NCI-H526 treated with DMSO at 0.1 percent for 48 hours (cell line): ENCODE measurements at regions not wholly inside any gene's neighbourhood (a gene's known extent, or its start where the extent isn't known, plus 50 kb on each side); places are given as distances from the start of the nearest gene placed in this dataset.

Experiments used
- DNase-seq: peaks from one replicate; lab custom pipeline; 2025; lab: John Stamatoyannopoulos, UW

DNA sequence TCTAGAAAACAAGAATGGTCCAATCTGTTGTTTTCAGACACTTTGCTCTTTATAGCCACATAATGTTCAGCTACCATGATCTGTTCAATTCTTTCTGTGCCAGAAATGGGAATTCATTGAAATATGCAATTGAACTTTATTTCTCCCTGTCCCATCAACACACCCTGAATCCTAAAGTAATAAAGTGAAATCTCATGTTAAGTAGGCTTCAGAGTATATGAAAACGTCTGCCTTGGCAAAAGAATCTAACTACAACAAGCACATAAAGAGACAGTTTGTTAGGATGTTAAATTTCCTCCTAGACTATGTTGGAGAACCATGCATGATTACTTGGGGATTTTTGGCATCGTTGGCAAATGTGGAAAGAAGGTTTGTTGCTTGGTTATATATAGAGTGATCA lies 722.7 kb downstream of the XPNPEP1 start:
- DNase-seq = no peak

DNA sequence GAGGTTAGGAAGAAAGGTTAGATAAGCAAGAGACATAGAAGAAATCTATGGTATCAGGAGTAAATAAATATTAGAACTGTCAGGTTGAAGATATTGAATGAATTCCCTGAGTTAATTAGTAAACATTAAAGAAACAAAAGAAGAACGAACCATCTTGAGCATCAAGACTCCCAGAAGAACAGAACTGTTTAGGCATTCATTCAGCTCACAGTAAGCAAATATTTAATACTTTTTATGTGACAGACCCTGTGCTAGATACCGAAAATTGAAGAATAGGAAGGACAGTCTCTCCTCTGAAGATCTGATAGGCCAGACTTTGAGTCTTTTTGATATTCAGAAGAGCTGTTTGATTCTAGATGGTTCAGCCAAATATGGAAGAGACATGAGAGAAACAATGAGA lies 731.5 kb downstream of the XPNPEP1 start:
- DNase-seq = no peak

DNA sequence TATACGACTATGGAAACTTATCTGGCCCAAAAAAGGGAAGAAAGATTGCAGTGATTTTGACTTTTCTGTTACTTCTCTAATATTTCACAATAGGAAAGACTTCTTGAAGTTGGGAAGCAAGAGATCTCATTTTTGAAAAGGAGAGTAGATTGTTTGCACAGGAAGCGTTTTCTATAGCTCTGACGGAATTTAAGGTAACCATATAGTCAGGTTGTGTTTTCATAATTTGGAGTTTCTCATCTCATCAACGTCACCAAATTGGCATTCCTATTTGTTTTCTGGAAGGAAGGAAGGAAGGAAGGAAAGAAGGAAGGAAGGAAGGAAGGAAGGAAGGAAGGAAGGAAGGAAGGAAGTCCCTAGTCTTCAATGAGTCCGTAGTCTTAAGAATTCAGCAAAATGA lies 732.0 kb downstream of the XPNPEP1 start:
- DNase-seq = no peak

DNA sequence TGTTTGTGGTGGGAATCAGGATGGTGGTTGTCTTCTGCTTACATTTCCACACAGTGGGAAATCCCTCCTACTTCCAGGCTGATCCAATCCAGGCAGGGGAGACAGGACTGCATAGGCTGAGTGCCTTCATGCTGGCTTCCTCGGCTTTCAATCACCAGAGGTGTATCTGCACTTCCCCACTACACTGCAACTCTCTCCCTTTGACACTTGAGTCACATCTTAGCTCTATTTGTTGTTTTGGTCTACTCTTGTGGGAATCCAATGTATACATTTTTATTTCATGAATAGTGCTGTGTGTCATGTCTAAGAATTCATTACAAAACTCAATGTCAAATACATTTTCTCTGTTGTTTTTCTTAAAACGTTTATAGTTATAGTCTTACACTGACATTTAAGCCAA lies 735.6 kb downstream of the XPNPEP1 start:
- DNase-seq = no peak

DNA sequence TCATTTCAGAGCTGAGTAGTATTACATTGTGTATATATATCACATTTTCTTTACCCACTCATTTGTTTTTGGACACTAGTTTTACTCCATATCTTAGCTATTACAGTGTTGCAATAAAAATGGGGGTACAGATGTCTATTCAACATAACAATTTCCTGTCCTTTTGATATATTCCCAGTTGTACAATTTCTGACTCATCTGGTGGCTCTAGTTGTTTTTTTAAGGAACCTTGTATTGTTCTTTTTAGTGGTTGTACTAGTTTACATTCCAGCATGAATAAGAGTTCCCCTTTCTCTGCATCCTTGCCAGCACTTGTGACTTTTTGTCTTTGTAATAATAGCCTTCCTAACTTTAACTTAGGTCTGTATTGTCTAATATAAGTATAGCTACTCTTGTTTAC lies 739.9 kb downstream of the XPNPEP1 start:
- DNase-seq = no peak

DNA sequence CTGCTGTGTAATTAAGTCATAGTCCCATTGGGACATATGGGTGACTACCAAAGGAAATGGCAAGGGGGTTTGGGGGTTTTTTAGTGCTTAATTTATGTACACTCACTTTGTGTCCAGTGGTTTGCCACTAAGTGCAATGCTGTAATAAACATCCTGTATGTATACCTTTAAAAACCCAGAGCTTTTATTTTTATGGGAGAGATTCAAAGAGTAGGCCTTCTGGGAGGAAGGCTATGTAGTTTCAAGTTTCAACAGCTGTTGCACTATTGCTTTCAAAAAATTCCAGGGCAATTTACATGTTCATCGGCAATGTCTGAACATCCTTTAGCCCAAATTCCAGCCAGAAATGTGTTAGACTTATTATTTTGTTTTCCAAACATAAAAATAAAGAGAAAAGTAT lies 744.7 kb downstream of the XPNPEP1 start:
- no peak for DNase-seq

DNA sequence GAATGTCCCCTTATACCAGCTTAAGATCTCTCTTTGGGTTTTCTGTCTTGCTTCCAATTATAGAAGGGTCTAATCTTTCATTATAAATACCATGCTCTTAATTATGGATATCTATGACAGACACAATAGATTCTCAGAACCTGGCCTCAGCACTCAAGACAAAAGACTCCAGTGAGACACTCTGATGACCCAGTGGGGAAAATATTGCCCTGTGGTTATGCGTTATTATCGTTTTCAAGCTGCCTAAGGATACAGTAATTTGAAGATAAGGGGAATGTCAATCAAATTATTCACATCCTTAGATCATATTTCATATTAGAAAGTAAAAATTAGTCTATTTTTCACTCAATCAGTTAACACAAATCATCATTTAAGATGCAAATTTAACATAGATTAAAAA lies 748.8 kb downstream of the XPNPEP1 start:
- DNase-seq = no peak

DNA sequence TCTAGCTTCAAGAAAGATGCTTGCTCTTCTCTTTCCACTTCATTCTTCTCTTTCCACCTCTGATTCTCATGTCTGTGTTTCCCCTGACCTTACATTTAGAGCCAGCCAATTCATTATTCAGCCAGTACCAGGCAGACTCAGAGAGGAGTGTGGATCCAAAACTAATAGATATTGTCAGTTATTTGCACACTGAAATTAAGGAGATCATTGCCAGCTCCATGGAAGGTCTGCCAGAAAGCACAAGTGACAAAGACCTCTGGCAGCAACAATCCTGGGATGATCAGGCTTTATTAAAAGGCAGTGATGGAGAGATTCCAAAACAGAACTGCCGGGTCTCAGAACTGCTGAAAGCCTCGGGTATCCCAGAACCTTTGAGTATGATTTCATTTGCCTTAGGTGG lies 749.4 kb downstream of the XPNPEP1 start:
- DNase-seq = no peak

DNA sequence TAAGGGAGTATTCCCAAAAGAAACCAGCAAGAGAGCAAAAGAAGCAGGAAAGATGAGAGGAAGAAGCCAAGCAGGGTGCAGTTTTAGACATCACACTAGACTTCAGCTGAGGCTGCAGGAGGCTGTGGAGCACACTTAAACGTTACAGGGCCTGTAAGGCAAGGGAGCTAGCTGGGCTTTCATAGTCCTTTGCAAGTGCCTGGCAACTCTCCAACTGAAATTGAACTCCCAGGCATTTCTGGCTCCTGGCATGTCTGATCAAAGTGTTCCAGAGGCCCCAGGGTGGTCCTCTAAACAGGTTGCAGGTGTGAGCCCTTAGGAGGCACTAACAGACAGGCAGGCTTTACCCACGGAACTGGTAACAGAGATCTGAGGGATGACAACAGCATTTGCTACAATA lies 750.2 kb downstream of the XPNPEP1 start:
- no peak for DNase-seq

DNA sequence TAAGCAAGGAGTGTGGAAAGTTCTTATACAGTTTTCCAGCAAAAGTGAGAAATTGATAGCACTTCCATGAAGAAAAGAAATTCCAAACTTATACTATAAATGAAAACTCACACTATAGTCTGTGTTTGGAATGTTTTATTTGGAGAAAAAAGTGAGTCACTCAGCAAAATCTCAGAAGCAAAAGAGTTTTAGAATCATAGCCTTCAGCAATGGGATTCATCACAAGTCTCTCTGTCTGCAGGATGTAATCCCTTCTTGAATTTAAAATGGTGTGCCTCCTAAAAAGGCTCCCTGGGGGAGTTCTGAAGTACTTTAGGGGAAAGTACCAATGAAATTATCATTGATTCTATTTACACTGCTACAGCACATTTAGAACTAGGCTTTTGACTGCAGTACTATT lies 756.4 kb downstream of the XPNPEP1 start:
- DNase-seq = no peak

DNA sequence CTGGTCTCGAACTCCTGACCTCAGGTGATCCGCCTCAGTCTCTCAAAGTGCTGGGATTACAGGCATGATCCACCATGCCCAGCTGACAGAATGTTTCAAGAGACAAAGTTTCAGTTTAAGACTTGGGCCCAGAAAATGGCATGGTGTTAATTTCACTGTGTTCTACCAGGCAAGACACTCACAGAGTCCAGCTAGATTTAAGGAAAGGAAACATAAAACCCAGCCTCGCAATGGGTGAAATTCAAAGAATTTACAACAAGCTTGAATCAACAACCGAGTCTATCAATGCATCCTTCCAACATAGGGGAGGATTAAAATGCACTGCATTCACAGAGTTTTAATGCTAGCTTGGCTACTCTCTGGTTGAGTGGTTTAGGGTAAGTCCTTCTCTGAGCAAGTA lies 764.0 kb downstream of the XPNPEP1 start:
- no peak for DNase-seq

DNA sequence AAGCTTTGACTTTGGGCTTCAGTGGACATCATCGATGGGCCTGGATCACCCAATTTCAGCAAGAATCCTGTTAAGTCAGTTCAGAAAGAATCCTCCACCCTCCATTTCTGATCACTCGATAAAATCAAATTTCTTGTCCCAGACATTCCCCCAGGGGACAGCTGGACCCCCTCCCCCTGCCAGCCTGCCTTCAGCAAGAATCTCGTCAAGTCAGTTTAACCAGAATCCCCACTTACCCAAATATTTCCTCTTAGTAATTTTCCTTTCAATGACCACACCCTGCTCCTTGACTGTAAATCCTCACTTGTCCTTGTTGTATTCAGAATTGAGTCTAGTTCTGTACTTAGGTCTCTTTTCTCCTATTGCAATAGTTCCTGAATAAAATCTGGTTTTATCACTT lies 766.9 kb downstream of the XPNPEP1 start:
- no peak for DNase-seq

DNA sequence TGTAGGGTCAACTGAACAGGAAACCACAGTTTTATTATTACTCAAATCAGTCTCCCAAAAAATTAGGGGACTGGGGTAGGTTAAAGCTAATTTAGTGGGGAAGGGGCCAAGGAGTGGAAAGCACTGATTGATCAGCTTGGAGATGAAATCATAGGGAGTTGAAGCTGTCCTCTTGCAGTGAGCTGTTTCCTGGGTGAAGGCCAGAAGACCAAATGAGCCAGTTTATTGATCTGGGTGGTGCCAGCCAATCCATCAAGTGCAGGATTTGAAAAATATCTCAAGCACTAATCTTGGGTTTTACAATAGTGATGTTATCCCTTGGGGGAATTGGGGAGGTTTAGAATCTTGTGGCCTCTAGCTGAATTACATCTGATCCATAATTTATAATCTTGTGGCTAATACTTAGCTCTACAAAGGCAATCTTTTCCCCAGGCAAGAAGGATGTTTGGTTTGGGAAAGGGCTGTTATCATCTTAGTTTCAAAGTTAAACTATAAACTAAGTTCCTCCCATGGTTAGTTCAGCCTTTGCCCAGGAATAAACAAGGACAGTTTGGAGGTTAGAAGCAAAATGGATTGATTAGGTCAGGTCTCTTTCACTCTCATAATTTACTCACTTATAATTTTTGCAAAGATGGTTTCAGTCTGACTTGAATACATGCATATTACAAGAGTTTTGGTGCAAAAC lies 773.5 kb downstream of the XPNPEP1 start:
- no peak for DNase-seq

DNA sequence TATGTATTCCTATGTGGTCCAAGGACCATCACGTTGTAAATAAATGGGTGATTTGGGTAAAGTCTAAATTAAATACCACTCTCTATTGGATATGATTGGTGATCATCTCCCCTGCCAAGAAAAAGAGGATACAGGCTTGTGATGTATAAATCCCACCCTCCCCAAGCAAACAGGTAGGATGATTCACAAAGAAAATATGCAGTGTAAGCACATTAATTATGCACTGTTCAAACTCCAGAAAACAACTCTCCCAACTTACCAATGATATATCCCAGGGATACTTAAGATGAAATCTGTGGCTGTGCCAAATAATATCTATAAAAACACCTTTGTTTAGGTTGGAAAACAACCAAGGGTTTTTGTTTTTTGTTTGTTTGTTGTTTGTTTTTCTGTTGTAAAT lies 795.9 kb downstream of the XPNPEP1 start:
- no peak for DNase-seq

DNA sequence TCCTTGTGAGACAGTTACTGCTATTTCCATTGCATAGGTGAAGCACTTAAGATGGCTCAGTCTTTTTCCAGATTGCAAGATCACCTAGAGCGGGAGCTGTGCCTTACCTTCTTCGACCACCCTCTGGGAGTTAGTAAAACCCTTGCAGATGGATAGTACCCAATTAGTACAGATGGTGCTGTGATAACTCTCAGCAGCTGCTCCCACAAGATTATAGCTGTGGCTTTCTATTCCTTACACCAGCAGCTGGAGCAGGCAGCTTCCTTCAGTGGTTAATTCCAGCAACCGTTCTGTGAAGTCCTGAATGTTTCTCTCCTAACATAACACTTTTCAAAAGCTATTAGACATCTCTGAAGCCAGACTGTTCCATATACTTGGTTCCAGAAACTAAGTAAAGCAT lies 796.8 kb downstream of the XPNPEP1 start:
- DNase-seq = no peak

DNA sequence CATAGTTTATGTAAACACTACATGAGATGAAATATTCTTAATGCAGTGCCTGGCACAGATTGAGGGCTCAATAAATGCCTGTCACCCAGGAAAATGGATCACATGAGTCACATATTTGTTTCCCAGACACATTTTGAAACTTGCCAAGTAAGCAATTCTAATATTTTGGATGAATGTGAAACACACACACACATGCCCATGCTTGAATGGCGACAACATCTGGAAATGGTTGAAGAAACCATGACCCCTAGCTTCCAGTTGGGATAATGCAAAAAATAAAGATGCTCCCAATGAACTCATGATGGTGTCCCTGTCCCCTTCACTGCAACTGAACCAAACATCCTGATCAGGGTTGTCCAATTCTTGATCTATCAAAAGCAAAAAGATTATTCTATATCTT lies 797.3 kb downstream of the XPNPEP1 start:
- DNase-seq = no peak

DNA sequence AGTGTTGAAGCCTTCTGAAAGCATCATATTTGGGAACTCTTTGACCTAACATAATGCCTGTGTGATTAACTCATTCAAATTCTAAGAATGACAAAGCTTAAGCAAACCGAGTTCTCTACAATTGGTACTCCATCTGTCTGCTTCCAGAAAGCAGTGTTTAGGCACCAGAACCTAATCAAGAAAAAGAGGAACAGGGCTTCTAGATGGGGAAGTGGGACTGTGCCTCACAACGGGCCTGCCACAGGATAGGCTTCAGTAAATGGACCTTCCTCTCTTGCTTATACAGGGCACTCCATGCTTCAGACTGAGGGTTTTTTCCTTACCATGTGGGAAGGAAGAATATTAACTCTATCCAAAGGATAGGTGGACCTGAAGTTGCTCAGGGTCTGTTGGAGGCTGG lies 808.1 kb downstream of the XPNPEP1 start:
- no peak for DNase-seq

DNA sequence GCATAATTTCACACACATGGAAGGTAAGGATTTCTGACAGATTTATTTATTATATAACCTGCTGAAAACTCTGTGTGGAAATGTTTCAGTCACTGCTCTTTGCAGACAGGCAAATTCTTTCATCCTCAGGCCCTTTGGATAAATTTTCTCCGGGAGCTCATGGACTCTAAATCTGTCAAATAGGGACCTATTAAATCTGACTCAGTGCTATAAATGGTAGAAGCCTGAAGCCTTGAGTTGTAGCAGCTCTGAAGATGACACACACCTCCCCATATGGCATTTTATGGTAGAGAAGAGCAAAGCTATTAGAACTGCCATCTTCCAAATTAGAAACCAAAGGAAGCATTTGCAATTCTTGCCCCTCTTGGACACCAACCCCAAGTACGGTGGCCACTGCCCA lies 808.7 kb downstream of the XPNPEP1 start:
- DNase-seq = no peak

DNA sequence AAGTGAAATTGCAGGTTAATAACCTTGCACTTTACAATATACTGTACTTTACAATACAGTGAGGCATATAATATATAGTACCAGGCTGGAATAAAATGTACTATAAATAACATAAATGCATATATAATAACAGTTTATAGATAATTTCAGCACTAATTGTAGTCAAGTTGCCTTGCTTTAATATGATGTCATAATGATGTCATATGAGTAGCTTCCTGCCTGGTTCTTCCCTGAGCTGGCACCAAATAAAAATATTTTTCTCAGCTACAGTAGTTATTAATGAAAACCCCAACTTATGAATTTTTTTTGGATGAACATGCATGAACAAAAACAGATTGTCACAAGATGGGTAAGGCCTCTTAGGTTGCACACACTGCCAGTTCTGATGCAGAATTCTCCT lies 816.7 kb downstream of the XPNPEP1 start:
- DNase-seq = no peak

DNA sequence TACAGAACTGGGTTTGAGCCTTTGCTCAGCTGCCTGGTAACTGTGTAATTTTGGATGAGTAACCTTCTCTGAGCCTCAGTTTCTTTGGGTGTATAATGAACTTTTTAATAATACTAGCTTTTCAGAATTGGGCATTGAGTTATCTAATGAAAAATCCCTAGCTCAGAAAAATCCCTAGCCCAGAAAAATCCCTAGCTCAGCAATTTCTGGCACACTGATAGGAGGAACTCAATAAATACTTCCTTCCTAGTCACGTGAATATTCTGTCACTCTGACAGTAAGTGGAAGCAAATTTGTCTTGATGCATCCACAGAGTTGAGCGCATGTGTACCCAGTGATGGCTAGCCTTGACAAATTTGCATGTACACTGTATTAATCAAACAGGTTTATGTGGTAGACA lies 817.6 kb downstream of the XPNPEP1 start:
- DNase-seq = no peak

DNA sequence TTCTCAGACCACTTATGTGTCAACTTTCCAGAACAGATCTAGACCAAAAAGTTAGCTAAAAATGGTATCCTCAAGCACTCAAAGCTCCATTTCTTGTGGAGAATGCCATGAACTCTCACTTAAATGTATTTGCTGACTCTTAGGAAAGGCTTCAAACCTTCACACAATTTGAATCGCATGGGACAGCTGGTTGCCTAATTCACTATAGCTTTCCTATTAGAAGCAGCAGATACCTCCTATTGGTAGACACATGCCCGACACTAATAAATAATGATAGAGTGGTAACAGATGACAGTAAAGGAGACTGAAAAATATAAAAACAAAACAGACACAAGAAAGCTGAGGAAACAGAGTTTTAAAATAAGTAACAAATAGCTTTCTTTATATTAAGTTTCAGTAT lies 818.5 kb downstream of the XPNPEP1 start:
- no peak for DNase-seq

DNA sequence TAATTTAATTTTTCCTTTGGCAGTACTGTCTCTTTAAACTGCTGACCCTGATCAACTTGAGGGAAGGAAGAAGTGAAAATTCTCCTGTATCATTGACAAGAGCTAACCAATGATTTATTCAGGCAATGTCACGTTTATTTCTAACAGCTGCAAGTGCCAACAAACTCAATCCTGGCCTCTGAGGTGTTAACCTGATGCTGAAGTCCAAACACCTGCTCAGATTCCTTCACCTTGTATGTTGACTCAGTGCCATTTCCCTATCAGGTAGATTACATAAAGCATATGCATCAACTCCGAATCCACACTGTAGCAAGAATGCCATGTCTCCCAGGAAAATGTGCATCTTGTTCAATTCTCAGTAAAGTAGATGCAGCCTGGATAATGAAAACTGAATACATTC lies 820.0 kb downstream of the XPNPEP1 start:
- no peak for DNase-seq

DNA sequence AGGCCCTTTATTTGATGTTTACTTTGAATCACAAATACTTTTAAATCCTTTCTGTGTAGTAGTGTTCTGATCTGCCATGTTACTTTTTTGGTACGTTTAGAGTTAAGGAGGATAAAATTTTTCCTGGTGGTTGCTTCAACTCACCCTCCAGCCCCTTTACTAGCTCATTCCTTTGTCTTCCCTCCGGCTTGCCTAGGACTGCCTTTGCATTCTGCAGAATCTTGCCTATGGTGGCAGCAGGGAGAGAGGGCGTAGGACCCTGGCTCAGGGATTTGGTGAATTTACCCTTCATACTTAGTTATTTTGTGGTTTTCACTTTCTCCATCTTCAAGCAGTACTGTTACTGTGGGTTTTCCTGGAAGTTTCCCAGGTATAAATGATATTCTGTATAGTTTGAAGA lies 833.5 kb downstream of the XPNPEP1 start:
- DNase-seq = no peak

DNA sequence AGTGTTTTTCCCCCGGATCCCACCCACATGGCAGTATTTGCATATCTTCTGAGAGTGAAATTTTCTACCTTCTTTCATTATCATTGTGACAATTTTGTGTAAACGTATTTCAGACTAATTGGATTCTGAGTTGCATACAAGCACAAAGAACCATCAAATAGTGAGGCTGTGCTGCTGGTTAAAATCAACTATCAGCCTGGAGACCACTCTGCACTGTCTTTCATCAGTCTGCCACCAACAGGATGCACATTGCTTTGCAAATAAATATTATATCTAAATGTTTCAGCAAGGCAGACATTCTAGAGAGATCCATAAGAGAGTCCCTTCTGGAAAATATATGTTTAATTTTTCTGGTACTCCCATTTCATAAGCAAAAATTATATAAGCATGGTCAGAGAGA lies 851.8 kb downstream of the XPNPEP1 start:
- DNase-seq = no peak

DNA sequence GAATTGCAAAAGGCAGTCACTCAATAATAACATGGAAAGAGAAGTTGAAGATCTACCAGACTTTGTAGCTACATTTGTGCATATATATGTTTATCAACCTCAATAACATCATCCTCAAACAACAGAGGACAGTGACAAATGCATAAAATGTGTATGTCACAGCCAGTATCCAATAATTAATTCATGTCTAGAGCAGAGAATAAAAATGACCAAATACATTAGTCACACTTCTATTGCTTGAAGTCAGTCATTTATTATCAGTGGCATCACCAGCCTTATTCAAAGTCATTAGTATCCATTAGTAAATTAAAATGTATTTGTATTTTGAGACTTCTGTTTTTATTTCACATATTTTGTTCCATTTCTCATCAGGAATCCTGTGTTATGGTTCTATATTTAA lies 852.8 kb downstream of the XPNPEP1 start:
- no peak for DNase-seq
